ENCODE measurements at regions not wholly inside any gene's neighbourhood (a gene's known extent, or its start where the extent isn't known, plus 50 kb on each side); places are given as distances from the start of the nearest gene placed in this dataset.

- Histone ChIP-seq H3K27me3 (no peaks in the 10 kb centered on the region), H3K27ac (no peak overlapping the region), H3K4me3 (no peak overlapping the region), H3K36me3 (no peaks in the 10 kb centered on the region), H3K4me1 (peaks cover 0 to 14% (median 5%) of the 10 kb centered on the region in 3 donors), H3K9me3 (no peaks in the 10 kb centered on the region)
- TF ChIP-seq POLR2A (IDR thresholded peaks at IDR 0.05) (no peak), POLR2AphosphoS5 (IDR thresholded peaks at IDR 0.05) (no peak), EP300 (IDR thresholded peaks at IDR 0.05) (no peak)
- ATAC-seq: no peak
Measured at GRCh38 chr4:174422893-174423256, 99.4 kb downstream of the HPGD start.

DNA sequence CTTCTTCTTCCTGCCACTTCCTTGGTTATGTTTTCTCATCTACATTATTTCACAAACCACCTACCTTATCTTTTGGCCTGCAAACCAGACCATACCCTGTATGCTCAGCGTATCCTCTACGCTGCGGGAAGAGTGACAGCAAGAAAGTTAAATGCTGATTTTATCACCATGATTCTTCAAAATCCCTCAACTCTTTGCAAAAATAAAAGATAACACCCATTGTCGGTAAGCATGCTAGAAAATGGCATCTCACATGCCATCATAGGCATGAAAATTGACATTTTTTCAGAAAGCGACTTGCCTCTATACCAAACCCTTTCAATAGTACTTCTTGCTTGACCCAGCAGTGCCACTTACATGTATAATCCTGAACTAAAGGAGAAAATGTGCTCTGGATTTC is 102.0 kb downstream of the HPGD start:
- H3K27me3 ChIP-seq: no peaks in the 10 kb centered on the region
- TF ChIP-seq CTCF (IDR thresholded peaks at IDR 0.05) (no peak), POLR2A (IDR thresholded peaks at IDR 0.05) (no peak), POLR2AphosphoS5 (IDR thresholded peaks at IDR 0.05) (no peak), EP300 (IDR thresholded peaks at IDR 0.05) (no peak)
- no peak overlapping the region for H3K4me3 ChIP-seq
- peaks cover 0 to 14% (median 5%) of the 10 kb centered on the region in 3 donors for H3K4me1 ChIP-seq
- 84 to 100% methylated on average over 1 to 5 of the region's 5 CpGs for WGBS, 2 donors (ENCODE audit: low coverage in 1 of 2)
- no peak overlapping the region for H3K27ac ChIP-seq
- H3K36me3 ChIP-seq: no peaks in the 10 kb centered on the region
- no peak for ATAC-seq
- no peaks in the 10 kb centered on the region for H3K9me3 ChIP-seq

GRCh38 chr4:174418640-174419212 is 103.6 kb downstream of the HPGD start:
- no peak for TF ChIP-seq EP300 (IDR thresholded peaks at IDR 0.05)
- TF ChIP-seq POLR2A (IDR thresholded peaks at IDR 0.05): no peak
- no peak for TF ChIP-seq CTCF (IDR thresholded peaks at IDR 0.05)
- no peak for TF ChIP-seq POLR2AphosphoS5 (IDR thresholded peaks at IDR 0.05)
- no peak overlapping the region for H3K4me3 ChIP-seq
- H3K27ac ChIP-seq: no peak overlapping the region
- 77 to 83% methylated on average over 4 of the region's 4 CpGs for WGBS, 2 donors (ENCODE audit: low coverage in 1 of 2)
- peaks cover 0 to 10% (median 5%) of the 10 kb centered on the region in 3 donors for H3K4me1 ChIP-seq
- ATAC-seq: no peak
- no peaks in the 10 kb centered on the region for H3K27me3 ChIP-seq
- H3K9me3 ChIP-seq: no peaks in the 10 kb centered on the region
- H3K36me3 ChIP-seq: no peaks in the 10 kb centered on the region

DNA sequence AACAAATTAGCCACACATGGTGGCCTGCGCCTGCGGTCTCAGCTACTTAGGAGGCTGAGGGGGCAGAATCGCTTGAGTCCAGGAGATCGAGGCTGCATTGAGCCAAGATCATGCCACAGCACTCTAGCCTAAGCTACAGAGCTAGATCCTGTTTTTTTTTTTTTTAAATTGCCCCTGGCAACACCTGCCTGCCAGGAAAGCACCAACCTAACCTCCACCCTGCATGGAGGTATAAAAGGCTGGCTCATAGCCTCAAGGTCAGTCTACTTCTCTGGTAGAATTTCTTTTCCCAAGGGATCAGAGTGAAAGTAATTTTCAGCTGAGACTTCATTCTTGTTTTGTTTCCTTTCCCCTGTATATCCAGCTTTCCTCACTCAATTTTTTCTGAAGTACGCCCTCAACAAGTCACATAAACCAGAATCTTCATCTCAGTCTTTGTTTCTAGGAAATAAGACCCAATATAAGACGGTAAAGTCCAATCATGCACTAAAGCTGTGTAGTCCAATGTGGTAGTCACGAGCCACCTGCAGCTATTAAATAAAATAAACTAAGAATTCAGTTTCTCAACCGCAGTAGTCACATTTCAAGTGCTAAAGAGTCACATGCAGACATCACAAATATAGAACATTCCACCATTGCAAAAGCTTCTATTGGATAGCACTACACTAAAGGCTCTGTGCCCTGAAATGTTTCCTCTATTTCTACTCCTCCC is 113.3 kb downstream of the HPGD start:
- TF ChIP-seq EP300 (IDR thresholded peaks at IDR 0.05) (no peak), POLR2A (IDR thresholded peaks at IDR 0.05) (no peak)
- WGBS, 2 donors (ENCODE audit: low coverage in 1 of 2): 93 to 95% methylated on average over 6 to 7 of the region's 8 CpGs
- Histone ChIP-seq H3K27me3 (no peaks in the 10 kb centered on the region), H3K27ac (no peak overlapping the region), H3K9me3 (no peaks in the 10 kb centered on the region), H3K36me3 (no peaks in the 10 kb centered on the region), H3K4me3 (no peak overlapping the region), H3K4me1 (peaks cover 0 to 16% (median 4%) of the 10 kb centered on the region in 3 donors)
- no peak for ATAC-seq

GRCh38 chr4:174406383-174406782 is 115.9 kb downstream of the HPGD start:
- no peak overlapping the region for H3K4me3 ChIP-seq
- H3K27ac ChIP-seq: no peak overlapping the region
- no peaks in the 10 kb centered on the region for H3K27me3 ChIP-seq
- no peaks in the 10 kb centered on the region for H3K9me3 ChIP-seq
- WGBS, 2 donors (ENCODE audit: low coverage in 1 of 2): 27 to 29% methylated on average over 3 of the region's 3 CpGs
- peaks cover 0 to 26% (median 4%) of the 10 kb centered on the region in 3 donors for H3K4me1 ChIP-seq
- no peaks in the 10 kb centered on the region for H3K36me3 ChIP-seq
- peak; percentile 61 for ATAC-seq
- no peak for TF ChIP-seq EP300 (IDR thresholded peaks at IDR 0.05)
- TF ChIP-seq POLR2AphosphoS5 (IDR thresholded peaks at IDR 0.05): no peak
- TF ChIP-seq POLR2A (IDR thresholded peaks at IDR 0.05): no peak
- no peak for TF ChIP-seq CTCF (IDR thresholded peaks at IDR 0.05)

DNA sequence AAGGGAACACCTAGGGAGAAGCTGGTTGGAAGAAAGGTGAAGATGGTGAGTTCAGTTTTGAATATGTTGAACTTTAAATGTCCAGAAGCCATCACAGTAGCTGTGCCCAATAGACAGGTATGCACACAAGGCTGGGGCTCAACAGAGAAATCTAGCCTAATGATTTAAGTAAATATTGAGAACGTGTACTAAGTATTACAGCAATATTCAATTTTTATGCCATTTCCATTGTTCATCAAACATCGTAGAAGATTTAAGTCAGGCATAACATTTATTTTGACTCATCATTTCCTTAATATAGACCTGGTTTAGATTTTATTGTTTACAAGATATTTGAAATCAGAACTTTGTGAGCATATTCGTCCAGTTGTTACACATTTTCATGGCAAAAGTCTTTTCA is 116.4 kb downstream of the HPGD start:
- no peak overlapping the region for H3K27ac ChIP-seq

More for the DNA sequence above, 116.4 kb downstream of the HPGD start:
- no peaks in the 10 kb centered on the region for H3K9me3 ChIP-seq
- peaks cover 0 to 26% (median 4%) of the 10 kb centered on the region in 3 donors for H3K4me1 ChIP-seq
- H3K36me3 ChIP-seq: no peaks in the 10 kb centered on the region
- H3K4me3 ChIP-seq: no peak overlapping the region
- 49 to 54% methylated on average over 3 of the region's 3 CpGs for WGBS, 2 donors (ENCODE audit: low coverage in 1 of 2)
- ATAC-seq: no peak
- no peak for TF ChIP-seq POLR2AphosphoS5 (IDR thresholded peaks at IDR 0.05)
- TF ChIP-seq POLR2A (IDR thresholded peaks at IDR 0.05): no peak
- TF ChIP-seq EP300 (IDR thresholded peaks at IDR 0.05): no peak
- TF ChIP-seq CTCF (IDR thresholded peaks at IDR 0.05): no peak
- H3K27me3 ChIP-seq: no peaks in the 10 kb centered on the region
